Superior temporal gyrus (tissue), 1 donor: ENCODE measurements at regions not wholly inside any gene's neighbourhood (a gene's known extent, or its start where the extent isn't known, plus 50 kb on each side); places are given as distances from the start of the nearest gene placed in this dataset.
"Not testable (repeated sequence)": the region's sequence is repeated elsewhere in the genome, so short reads cannot be mapped to it uniquely, and the experiment has no call there.

ENCODE experiments used
- DNase-seq: peaks from one replicate; pipeline ENCODE4 v3.0.0-alpha.2; 2016; ENCODE audit errors: extremely low spot score

- no peak for DNase-seq
Measured at GRCh38 chr1:96492236-96492635, 229.3 kb upstream of the PTBP2 start.

- no peak for DNase-seq
Measured at GRCh38 chr1:96498744-96499340, 222.7 kb upstream of the PTBP2 start.

GRCh38 chr1:96508233-96508632 is 213.4 kb upstream of the PTBP2 start:
- DNase-seq: peak; percentile 65

DNA sequence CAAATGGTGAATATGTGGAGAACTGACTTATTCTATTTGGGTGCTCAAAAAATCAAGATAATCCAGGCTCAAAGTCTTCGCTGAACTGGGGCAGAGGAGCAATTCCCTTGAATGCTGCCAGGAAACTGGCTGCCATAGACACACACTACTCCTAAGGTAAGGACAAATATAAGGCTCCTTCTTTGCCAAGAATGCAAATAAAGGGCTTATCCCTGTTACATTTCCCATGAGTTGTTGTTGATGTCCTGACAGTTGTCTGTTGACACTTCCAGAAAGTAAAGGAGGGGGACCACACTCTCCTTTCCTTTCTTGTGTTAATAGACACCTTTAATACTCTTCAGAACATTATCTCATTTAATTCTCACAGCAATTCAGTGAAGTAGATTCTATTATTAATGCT is 212.2 kb upstream of the PTBP2 start:
- DNase-seq: no peak

- DNase-seq: no peak
Measured at GRCh38 chr1:96509951-96510350, 211.6 kb upstream of the PTBP2 start.

DNA sequence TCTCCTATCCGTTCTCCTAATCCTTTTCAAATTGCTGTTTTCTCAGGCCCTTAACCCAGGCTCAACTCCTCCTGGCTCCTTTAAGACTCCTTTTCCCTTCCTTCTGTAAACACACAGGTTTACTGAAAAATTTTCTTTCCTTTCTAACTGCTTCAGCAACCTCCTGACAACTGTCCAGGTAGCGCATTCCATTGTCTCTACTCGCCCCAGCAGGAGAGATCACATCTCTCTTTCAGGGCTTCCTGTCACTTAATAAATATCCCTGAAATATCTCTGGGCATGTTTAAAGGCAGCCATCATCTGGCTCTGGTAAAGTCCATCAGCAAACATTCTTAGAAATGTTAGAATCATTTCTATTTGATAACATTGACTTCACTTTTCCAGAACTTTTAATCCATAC is 211.2 kb upstream of the PTBP2 start:
- no peak for DNase-seq

- DNase-seq: no peak
Measured at GRCh38 chr1:96510911-96511310, 210.7 kb upstream of the PTBP2 start.

DNA sequence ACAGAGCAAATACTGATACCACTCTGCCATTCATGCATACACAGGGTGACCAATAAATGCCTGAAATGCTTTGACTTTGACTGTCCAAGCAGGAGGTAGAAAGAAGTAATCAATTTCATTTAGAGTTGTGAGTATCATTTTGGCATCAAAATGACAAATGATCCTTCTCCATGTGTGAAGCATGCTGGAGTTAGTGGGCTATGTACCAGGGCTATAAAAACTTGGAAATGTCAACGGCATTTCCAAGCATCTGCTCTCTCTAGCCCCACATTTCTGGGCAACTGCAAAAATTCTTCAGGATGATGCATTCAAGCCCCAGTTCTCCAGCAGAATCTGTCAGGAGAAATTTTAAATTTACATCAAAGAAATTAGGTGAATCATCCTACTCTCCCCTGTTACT is 208.4 kb upstream of the PTBP2 start:
- no peak for DNase-seq

GRCh38 chr1:96515430-96515829 is 206.2 kb upstream of the PTBP2 start:
- no peak for DNase-seq

DNA sequence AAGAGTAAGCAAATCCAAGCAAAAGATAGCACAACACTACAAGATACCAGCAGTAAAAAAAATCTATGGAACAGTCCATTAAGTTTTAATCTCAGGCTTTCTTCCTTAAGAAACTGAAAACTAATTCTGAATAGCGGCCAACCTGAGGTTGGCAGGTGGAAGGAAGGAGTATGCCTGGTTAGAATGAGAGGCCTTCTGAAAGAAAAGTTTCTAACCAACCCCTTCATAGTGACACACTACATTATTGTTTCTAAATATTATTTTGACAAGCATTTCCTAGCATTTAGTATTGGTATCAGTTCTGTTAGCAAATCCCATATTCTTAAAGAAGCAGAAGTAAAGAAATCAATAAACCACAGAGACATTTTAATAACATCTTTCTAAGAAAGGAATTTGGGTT is 205.7 kb upstream of the PTBP2 start:
- DNase-seq: no peak

- DNase-seq: no peak
Measured at GRCh38 chr1:96519851-96520578, 201.6 kb upstream of the PTBP2 start.

GRCh38 chr1:96520579-96520947 is 201.0 kb upstream of the PTBP2 start:
- DNase-seq: no peak

DNA sequence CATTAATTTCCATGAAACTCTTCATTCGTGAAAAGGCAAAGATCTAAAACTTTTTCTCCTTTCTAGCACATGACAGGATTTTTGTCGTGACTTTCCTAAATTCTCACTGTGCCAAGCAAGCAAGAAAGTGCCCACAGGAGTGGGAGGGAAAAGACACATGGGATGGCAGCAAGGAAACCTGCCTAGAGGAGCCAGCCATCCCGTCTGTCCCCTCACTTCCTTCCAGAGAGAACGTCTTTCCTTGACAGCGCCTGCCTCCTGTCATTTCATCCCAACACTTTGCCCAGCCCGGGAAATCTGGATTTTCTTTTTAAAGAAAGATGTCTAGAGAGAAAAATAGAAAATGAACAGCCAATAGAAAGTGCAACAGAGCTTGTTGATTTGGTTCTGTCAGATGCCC is 200.6 kb upstream of the PTBP2 start:
- no peak for DNase-seq

- DNase-seq: no peak
Measured at GRCh38 chr1:96521994-96522760, 199.4 kb upstream of the PTBP2 start.

DNA sequence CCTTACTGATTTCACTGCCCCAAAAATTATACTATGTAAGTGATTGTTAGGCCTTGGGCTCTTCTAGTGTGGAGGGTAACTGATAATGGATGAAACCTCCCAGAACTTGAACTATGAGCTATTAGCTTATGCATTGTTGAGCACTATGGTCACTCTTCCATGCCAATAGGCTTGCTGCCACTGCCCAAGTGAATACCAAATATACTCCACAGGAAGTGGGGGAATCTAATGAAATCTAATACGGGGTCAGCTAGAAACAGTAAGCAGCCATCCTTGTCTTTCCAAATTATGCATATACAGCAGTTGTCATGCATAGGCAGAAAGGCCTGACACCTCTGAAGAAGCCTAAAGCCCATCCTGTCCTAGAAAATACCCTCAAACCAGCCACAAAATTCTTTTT is 198.7 kb upstream of the PTBP2 start:
- DNase-seq: no peak

DNA sequence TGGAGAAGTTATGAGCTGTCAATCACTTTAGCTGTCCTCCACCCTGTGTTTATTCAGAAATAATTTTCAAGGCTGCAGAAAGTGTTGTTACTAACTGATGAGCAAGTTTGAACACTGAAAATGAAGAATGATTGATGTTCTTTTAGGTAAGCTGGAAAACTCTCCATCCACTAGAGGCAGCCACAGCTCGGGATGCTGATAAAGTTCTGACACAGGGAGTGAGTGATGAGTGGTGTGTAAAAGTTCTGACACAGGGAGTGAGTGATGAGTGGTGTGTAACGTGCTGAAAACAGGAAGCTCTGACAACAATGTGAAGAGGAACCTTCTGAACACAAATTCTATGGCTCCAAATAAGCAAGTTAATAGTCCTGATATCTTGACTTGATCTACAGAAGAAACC is 197.5 kb upstream of the PTBP2 start:
- DNase-seq: peak; percentile 50

GRCh38 chr1:96525657-96526557 is 195.7 kb upstream of the PTBP2 start:
- DNase-seq: no peak

DNA sequence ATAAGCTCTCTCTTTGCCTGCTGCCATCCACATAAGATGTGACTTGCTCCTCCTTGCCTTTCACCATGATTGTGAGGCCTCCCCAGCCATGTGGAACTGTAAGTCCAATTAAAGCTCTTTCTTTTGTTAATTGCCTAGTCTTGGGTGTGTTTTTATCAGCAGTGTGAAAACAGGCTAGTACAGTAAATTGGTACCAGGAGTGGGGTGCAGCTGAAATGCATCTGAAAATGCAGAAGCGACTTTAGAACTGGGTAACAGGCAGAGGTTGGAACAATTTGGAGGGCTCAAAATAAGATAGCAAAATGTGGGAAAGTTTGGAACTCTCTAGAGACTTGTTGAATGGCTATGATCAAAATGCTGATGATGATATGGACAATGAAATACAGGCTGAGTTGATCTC is 192.9 kb upstream of the PTBP2 start:
- not testable (repeated sequence) for DNase-seq

DNA sequence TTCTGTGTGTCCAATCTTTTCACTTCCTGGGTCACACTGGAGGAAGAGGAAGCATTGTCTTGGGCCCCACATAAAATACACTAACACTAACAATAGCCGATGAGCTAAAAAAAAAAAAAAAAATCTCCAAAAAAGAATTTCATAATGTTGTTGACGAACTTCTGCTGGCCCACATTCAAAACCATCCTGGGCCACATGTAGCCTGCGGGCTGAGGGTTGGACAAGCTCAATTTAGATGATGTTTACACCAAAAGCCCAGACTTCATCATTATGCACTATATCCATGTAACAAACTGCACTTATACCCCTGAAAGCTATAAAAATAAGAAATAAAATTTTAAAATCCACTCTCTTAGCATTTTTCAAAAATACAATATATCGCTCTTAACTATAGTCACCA is 187.8 kb upstream of the PTBP2 start:
- no peak for DNase-seq

GRCh38 chr1:96536581-96536980 is 185.0 kb upstream of the PTBP2 start:
- DNase-seq: no peak

- peak; percentile 83 for DNase-seq
Measured at GRCh38 chr1:96538111-96538641, 183.4 kb upstream of the PTBP2 start.

DNA sequence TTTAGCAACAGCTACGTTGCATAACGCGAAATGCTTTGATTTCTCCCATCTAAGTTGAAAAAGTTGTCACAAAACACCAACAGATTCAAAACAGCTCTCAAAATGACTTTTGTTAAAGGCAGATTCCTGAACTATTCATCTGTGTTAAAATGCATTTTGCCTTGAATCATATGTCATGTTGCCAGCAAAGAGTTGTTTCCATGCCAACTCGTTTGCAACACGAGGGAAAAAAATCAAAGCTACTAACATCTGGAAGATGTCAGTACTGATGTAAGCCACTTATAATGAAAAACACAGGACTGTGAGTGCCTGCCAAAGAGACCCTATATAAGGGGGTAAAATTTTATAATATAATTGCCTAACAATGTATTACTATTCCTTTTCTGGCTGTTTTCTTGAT is 182.7 kb upstream of the PTBP2 start:
- peak; percentile 79 for DNase-seq
